ENCODE measurements at regions not wholly inside any gene's neighbourhood (a gene's known extent, or its start where the extent isn't known, plus 50 kb on each side); places are given as distances from the start of the nearest gene placed in this dataset.

DNA sequence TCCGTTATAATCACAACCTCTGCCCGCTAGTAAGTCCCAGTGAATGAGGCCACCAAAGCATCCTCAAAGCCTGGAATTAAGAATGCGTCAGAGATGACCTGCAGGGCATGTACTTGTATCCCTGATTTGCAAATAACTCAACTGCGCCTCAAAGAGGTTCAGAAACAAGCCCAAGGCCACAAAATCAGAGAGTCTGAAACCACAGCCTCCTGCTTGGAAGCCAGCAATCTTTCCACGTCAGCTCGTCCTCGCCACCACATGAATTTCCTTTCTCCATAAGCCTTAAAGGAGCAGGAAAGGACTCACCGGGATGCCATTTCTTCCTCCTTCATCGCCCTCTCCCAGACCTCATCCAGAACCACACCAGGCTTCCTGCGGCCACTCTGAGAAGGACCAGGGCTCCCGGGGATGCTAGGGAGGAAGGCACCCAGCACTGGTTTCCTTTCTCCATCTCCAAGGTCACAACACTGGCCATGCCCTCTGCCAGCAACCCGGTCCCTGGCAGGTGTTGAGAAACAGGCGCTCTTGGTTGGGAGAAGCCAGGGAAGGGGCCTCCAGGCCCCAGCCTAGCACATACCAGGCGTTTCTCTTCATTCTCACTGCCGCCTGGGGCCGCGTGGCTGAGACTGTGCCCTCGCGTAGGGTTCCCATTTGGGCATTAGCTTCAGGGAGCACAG is 191.2 kb upstream of the DIO3 start:
- DNase-seq (no peak), ATAC-seq (no peak)
- H3K9me3 ChIP-seq: no peaks in the 10 kb centered on the region
- peaks cover 0 to 43% (median 24%) of the 10 kb centered on the region in 7 donors for H3K27me3 ChIP-seq
- H3K4me1 ChIP-seq: no peaks in the 10 kb centered on the region
- H3K36me3 ChIP-seq: no peaks in the 10 kb centered on the region
- H3K27ac ChIP-seq: no peak overlapping the region
- WGBS, 2 donors: 89 to 90% methylated on average over 19 of the region's 19 CpGs
- H3K4me3 ChIP-seq: no peak overlapping the region
- intact Hi-C loops (cut with DNase I): no loop called here
- TF ChIP-seq CTCF (IDR thresholded peaks at IDR 0.05): no peak

- DNase-seq (no peak), ATAC-seq (no peak)
- intact Hi-C loops (cut with DNase I): no loop called here
- H3K4me3 ChIP-seq: no peak overlapping the region
- H3K27me3 ChIP-seq: peaks cover 0 to 41% (median 21%) of the 10 kb centered on the region in 7 donors
- no peaks in the 10 kb centered on the region for H3K9me3 ChIP-seq
- no peak overlapping the region for H3K27ac ChIP-seq
- no peak for TF ChIP-seq CTCF (IDR thresholded peaks at IDR 0.05)
- no peaks in the 10 kb centered on the region for H3K4me1 ChIP-seq
- H3K36me3 ChIP-seq: no peaks in the 10 kb centered on the region
- WGBS, 2 donors: 82 to 88% methylated on average over 14 of the region's 14 CpGs
Measured at GRCh38 chr14:101370593-101371569, 190.4 kb upstream of the DIO3 start.

GRCh38 chr14:101371799-101372793 is 189.2 kb upstream of the DIO3 start:
- intact Hi-C loops (cut with DNase I): no loop called here
- 74 to 78% methylated on average over 18 of the region's 18 CpGs for WGBS, 2 donors
- H3K9me3 ChIP-seq: peaks cover 0 to 4% (median 0%) of the 10 kb centered on the region in 11 donors
- peaks cover 0 to 42% (median 17%) of the 10 kb centered on the region in 7 donors for H3K27me3 ChIP-seq
- no peaks in the 10 kb centered on the region for H3K4me1 ChIP-seq
- DNase-seq (no peak), ATAC-seq (no peak)
- no peaks in the 10 kb centered on the region for H3K36me3 ChIP-seq
- no peak overlapping the region for H3K27ac ChIP-seq
- H3K4me3 ChIP-seq: no peak overlapping the region
- no peak for TF ChIP-seq CTCF (IDR thresholded peaks at IDR 0.05)
